ENCODE measurements at regions not wholly inside any gene's neighbourhood (a gene's known extent, or its start where the extent isn't known, plus 50 kb on each side); places are given as distances from the start of the nearest gene placed in this dataset.

- ChIA-PET CTCF (no interaction called here), POLR2A (no interaction called here), RAD21 (ENCODE audit: low non-redundant PET in 1 of 2, low total read pairs in 2 of 2, uncharacterized antibody in 2 of 2, unreplicated experiment in 2 of 2) (no interaction called here)
- Histone ChIP-seq H3K9ac (ENCODE audit: low read length) (no peak overlapping the region), H3K9me3 (ENCODE audit: control insufficient read depth in 1 of 2, insufficient read depth in 1 of 2, low read depth in 1 of 2, low read length in 2 of 2) (no peaks in the 10 kb centered on the region), H3K27ac (ENCODE audit: low read depth, low read length) (no peak overlapping the region), H3K79me2 (ENCODE audit: insufficient read depth, low read length) (no peaks in the 10 kb centered on the region), H3K4me3 (replicated peaks in 1 of 2; ENCODE audit: low read depth in 1 of 2, low read length in 2 of 2) (no peak overlapping the region), H3K36me3 (ENCODE audit: control insufficient read depth in 1 of 2, insufficient read depth in 2 of 2, low read length in 2 of 2) (no peaks in the 10 kb centered on the region), H2AFZ (ENCODE audit: low read depth, low read length, poor library complexity, severe bottlenecking) (no peak overlapping the region), H3K4me1 (ENCODE audit: control insufficient read depth in 1 of 2, insufficient read depth in 2 of 2, low read length in 2 of 2) (no peaks in the 10 kb centered on the region), H3K9me2 (ENCODE audit: insufficient read depth) (no peaks in the 10 kb centered on the region), H3K4me2 (ENCODE audit: low read length) (no peak overlapping the region), H4K20me1 (ENCODE audit: insufficient read depth) (no peaks in the 10 kb centered on the region), H3K27me3 (ENCODE audit: insufficient read depth, low read length) (no peaks in the 10 kb centered on the region)
- no peak for ATAC-seq
- TF ChIP-seq JUND (IDR thresholded peaks at IDR 0.05) (no peak), EZH2 (IDR thresholded peaks at IDR 0.05) (no peak), ZNF274 (IDR thresholded peaks at IDR 0.05; ENCODE audit: low read depth, low read length) (no peak), MAX (IDR thresholded peaks at IDR 0.05) (no peak), ELF1 (IDR thresholded peaks at IDR 0.05; ENCODE audit: borderline replicate concordance, low read depth) (no peak), TCF7L2 (IDR thresholded peaks at IDR 0.05; ENCODE audit: borderline replicate concordance, extremely low read depth, insufficient read depth, insufficient read length) (no peak), CTCF (IDR thresholded peaks at IDR 0.05 in 2 of 3, conservative IDR thresholded peaks at IDR 0.05 in 1 of 3; ENCODE audit: borderline replicate concordance in 1 of 3, insufficient read depth in 1 of 3, low read depth in 2 of 3, low read length in 2 of 3) (no peak), FOSL1 (IDR thresholded peaks at IDR 0.05; ENCODE audit: low read depth) (no peak), SP1 (IDR thresholded peaks at IDR 0.05; ENCODE audit: low read depth) (no peak), SRF (IDR thresholded peaks at IDR 0.05; ENCODE audit: low read depth) (no peak), ZFX (IDR thresholded peaks at IDR 0.05) (no peak), CEBPB (IDR thresholded peaks at IDR 0.05; ENCODE audit: low read depth) (no peak), EZH2phosphoT487 (IDR thresholded peaks at IDR 0.05; ENCODE audit: borderline replicate concordance) (no peak), CBX3 (IDR thresholded peaks at IDR 0.05; ENCODE audit: low read depth) (no peak)
- DNase-seq (ENCODE audit: low read depth, low spot score): no peak
- no TSS peak for BruUV-seq (replicated peaks)
- intact Hi-C loops (cut with micrococcal nuclease): no loop called here
These were observed 67.7 kb upstream of the IFNGR1 start for GRCh38 chr6:137286916-137287315.
